Mesenchymal stem cell (in vitro differentiated cells and primary cell): ENCODE measurements at regions not wholly inside any gene's neighbourhood (a gene's known extent, or its start where the extent isn't known, plus 50 kb on each side); places are given as distances from the start of the nearest gene placed in this dataset.

Experiments
- DNase-seq: peaks from one replicate; pipeline ENCODE4 v3.0.0-alpha.2; 2013
- H2AFZ ChIP-seq: one replicate; pipeline ENCODE4 v1.6.1; 2013; ENCODE audit warnings: low read depth, mild to moderate bottlenecking, control low read depth, inconsistent platforms, low read length, moderate library complexity
- H2AK5ac ChIP-seq: 2 replicates; pipeline ENCODE4 v1.6.1; 2013; ENCODE audit warnings: low read length, moderate library complexity, mild to moderate bottlenecking, inconsistent platforms; ENCODE audit not compliant: severe bottlenecking
- H2BK120ac ChIP-seq: one replicate; pipeline ENCODE4 v1.6.1; 2013; ENCODE audit warnings: low read depth, mild to moderate bottlenecking, inconsistent platforms, low read length, moderate library complexity
- H2BK12ac ChIP-seq, 2 experiments: one replicate each; pipeline ENCODE4 v1.6.1; 2013; ENCODE audit warnings: inconsistent platforms in 2 of 2, low read length in 2 of 2, mild to moderate bottlenecking in 2 of 2, moderate library complexity in 2 of 2, control low read depth in 1 of 2
- H2BK15ac ChIP-seq: one replicate; pipeline ENCODE4 v1.6.1; 2013; ENCODE audit warnings: mild to moderate bottlenecking, low read depth, inconsistent platforms; ENCODE audit not compliant: poor library complexity, severe bottlenecking
- H2BK5ac ChIP-seq: 2 replicates; pipeline ENCODE4 v1.6.1; 2013; ENCODE audit warnings: low read depth, mild to moderate bottlenecking, low read length, control low read depth, inconsistent platforms; ENCODE audit not compliant: poor library complexity, severe bottlenecking
- H3K14ac ChIP-seq, 2 experiments: one replicate each; pipeline ENCODE4 v1.6.1; 2013; ENCODE audit warnings: inconsistent platforms in 2 of 2, low read length in 2 of 2, control low read depth in 1 of 2, mild to moderate bottlenecking in 1 of 2, moderate library complexity in 1 of 2
- H3K18ac ChIP-seq, 2 experiments: one replicate each; pipeline ENCODE4 v1.6.1; 2013; ENCODE audit warnings: inconsistent platforms in 2 of 2, low read length in 2 of 2, control low read depth in 1 of 2, low read depth in 1 of 2, mild to moderate bottlenecking in 1 of 2
- H3K23ac ChIP-seq, 2 experiments: one replicate each; pipeline ENCODE4 v1.6.1; 2013; ENCODE audit warnings: inconsistent platforms in 2 of 2, low read length in 2 of 2, mild to moderate bottlenecking in 2 of 2, moderate library complexity in 2 of 2, control low read depth in 1 of 2
- H3K27ac ChIP-seq: 2 replicates; pipeline ENCODE4 v1.5.1; 2013; ENCODE audit warnings: mild to moderate bottlenecking, moderate library complexity, low read length, control low read depth, inconsistent platforms; ENCODE audit not compliant: poor library complexity, severe bottlenecking
- H3K27me3 ChIP-seq, 2 experiments: 2 replicates each; pipeline versions ENCODE4 v1.6.1 to v1.7.0; 2013; ENCODE audit warnings: low read length in 2 of 2, mild to moderate bottlenecking in 2 of 2, moderate library complexity in 2 of 2, control low read depth in 1 of 2, inconsistent platforms in 1 of 2; ENCODE audit not compliant: control insufficient read depth in 1 of 2, insufficient read depth in 1 of 2
- H3K36me3 ChIP-seq, 2 experiments: 2 replicates each; pipeline versions ENCODE4 v1.6.1 to v1.7.0; 2013; ENCODE audit warnings: low read length in 2 of 2, control low read depth in 1 of 2, inconsistent platforms in 1 of 2, low read depth in 1 of 2, mild to moderate bottlenecking in 1 of 2; ENCODE audit not compliant: insufficient read depth in 2 of 2, control insufficient read depth in 1 of 2
- H3K4ac ChIP-seq, 2 experiments: one replicate each; pipeline ENCODE4 v1.6.1; 2013; ENCODE audit warnings: inconsistent platforms in 2 of 2, low read length in 2 of 2, mild to moderate bottlenecking in 2 of 2, moderate library complexity in 2 of 2, control low read depth in 1 of 2, low read depth in 1 of 2
- H3K4me1 ChIP-seq: 2 replicates; pipeline ENCODE4 v1.6.1; 2013; ENCODE audit warnings: low read depth, low read length, control low read depth; ENCODE audit not compliant: control insufficient read depth, insufficient read depth
- H3K4me2 ChIP-seq: 2 replicates; pipeline ENCODE4 v1.6.1; 2013; ENCODE audit warnings: low read length, mild to moderate bottlenecking, inconsistent platforms; ENCODE audit not compliant: poor library complexity, severe bottlenecking
- H3K4me3 ChIP-seq, 2 experiments: 2 replicates each; pipeline versions ENCODE4 v1.5.1 to v1.7.0; 2013; ENCODE audit warnings: low read length in 2 of 2, mild to moderate bottlenecking in 2 of 2, control low read depth in 1 of 2, low read depth in 1 of 2; ENCODE audit not compliant: insufficient read depth in 1 of 2
- H3K79me1 ChIP-seq: replicated peaks from 2 replicates; pipeline ENCODE4 v1.6.1; 2013; ENCODE audit warnings: mild to moderate bottlenecking, control low read depth, low read length, inconsistent platforms; ENCODE audit not compliant: poor library complexity, severe bottlenecking
- H3K9ac ChIP-seq: 2 replicates; pipeline ENCODE4 v1.7.0; 2013; ENCODE audit warnings: mild to moderate bottlenecking, low read length, moderate library complexity
- H3K9me3 ChIP-seq: 2 replicates; pipeline ENCODE4 v1.7.0; 2013; ENCODE audit warnings: mild to moderate bottlenecking, low read length; ENCODE audit not compliant: control insufficient read depth
- H4K8ac ChIP-seq: one replicate; pipeline ENCODE4 v1.6.1; 2013; ENCODE audit warnings: inconsistent platforms, mild to moderate bottlenecking, low read length, moderate library complexity
- H4K91ac ChIP-seq: one replicate; pipeline ENCODE4 v1.6.1; 2013; ENCODE audit warnings: mild to moderate bottlenecking, low read length, inconsistent platforms
- WGBS: methylation state at CpG from one replicate; pipeline ENCODE4 v1.1.7; 2013; ENCODE audit warnings: mixed read lengths; 5-methylcytosine and 5-hydroxymethylcytosine counted together

GRCh38 chr22:48417225-48418070 is 1410.2 kb downstream of the BRD1 start:
- Histone ChIP-seq H3K4me3 (peak overlapping the region in 1 of 2 experiments; percentile 14), H3K23ac (no peak overlapping the region), H3K27ac (no peak overlapping the region), H3K4ac (no peak overlapping the region), H2BK12ac (no peak overlapping the region), H2BK15ac (no peak overlapping the region), H2AK5ac (no peak overlapping the region), H3K79me1 (no peaks in the 10 kb centered on the region), H2BK5ac (no peak overlapping the region), H3K4me1 (no peaks in the 10 kb centered on the region), H3K14ac (no peak overlapping the region), H3K36me3 (no peaks in the 10 kb centered on the region), H3K9ac (no peak overlapping the region), H3K4me2 (no peak overlapping the region), H3K9me3 (no peaks in the 10 kb centered on the region), H2AFZ (no peak overlapping the region), H3K27me3 (peaks cover 0 to 10% of the 10 kb centered on the region in 2 experiments), H4K91ac (no peak overlapping the region), H3K18ac (no peak overlapping the region), H4K8ac (no peak overlapping the region), H2BK120ac (no peak overlapping the region)
- no peak for DNase-seq
- WGBS: 79% methylated on average over 24 of the region's 24 CpGs

GRCh38 chr22:48416396-48417224 is 1411.1 kb downstream of the BRD1 start:
- Histone ChIP-seq H2BK12ac (no peak overlapping the region), H3K36me3 (no peaks in the 10 kb centered on the region), H3K4me2 (no peak overlapping the region), H3K4me3 (peak overlapping the region in 1 of 2 experiments; percentile 14), H3K23ac (no peak overlapping the region), H3K9me3 (no peaks in the 10 kb centered on the region), H2BK15ac (no peak overlapping the region), H3K4ac (no peak overlapping the region), H3K4me1 (no peaks in the 10 kb centered on the region), H4K91ac (no peak overlapping the region), H4K8ac (no peak overlapping the region), H3K27ac (no peak overlapping the region), H3K27me3 (peaks cover 0 to 10% of the 10 kb centered on the region in 2 experiments), H3K9ac (no peak overlapping the region), H2BK5ac (no peak overlapping the region), H3K14ac (no peak overlapping the region), H2AK5ac (no peak overlapping the region), H3K79me1 (no peaks in the 10 kb centered on the region), H2BK120ac (no peak overlapping the region), H2AFZ (no peak overlapping the region), H3K18ac (no peak overlapping the region)
- no peak for DNase-seq
- 68% methylated on average over 15 of the region's 16 CpGs for WGBS

GRCh38 chr22:48415520-48415919 is 1412.2 kb downstream of the BRD1 start:
- no peaks in the 10 kb centered on the region for H3K4me1 ChIP-seq
- no peak overlapping the region for H4K8ac ChIP-seq
- H2BK120ac ChIP-seq: no peak overlapping the region
- no peak overlapping the region for H4K91ac ChIP-seq
- no peak for DNase-seq
- no peak overlapping the region for H2AFZ ChIP-seq
- 72% methylated on average over 12 of the region's 14 CpGs for WGBS
- no peak overlapping the region for H2BK15ac ChIP-seq
- H2BK5ac ChIP-seq: no peak overlapping the region
- no peak overlapping the region for H3K27ac ChIP-seq
- H3K23ac ChIP-seq: no peak overlapping the region
- no peak overlapping the region for H2AK5ac ChIP-seq
- no peak overlapping the region for H3K18ac ChIP-seq
- H3K36me3 ChIP-seq: no peaks in the 10 kb centered on the region
- no peak overlapping the region for H3K9ac ChIP-seq
- no peak overlapping the region for H3K4me2 ChIP-seq
- no peaks in the 10 kb centered on the region for H3K79me1 ChIP-seq
- no peak overlapping the region for H3K14ac ChIP-seq
- H3K27me3 ChIP-seq: peaks cover 0 to 21% of the 10 kb centered on the region in 2 experiments
- no peaks in the 10 kb centered on the region for H3K9me3 ChIP-seq
- H3K4me3 ChIP-seq: no peak overlapping the region
- H2BK12ac ChIP-seq: no peak overlapping the region
- no peak overlapping the region for H3K4ac ChIP-seq

GRCh38 chr22:48414651-48415050 is 1413.0 kb downstream of the BRD1 start:
- Histone ChIP-seq H2BK120ac (no peak overlapping the region), H4K91ac (no peak overlapping the region), H2BK15ac (no peak overlapping the region), H2BK5ac (no peak overlapping the region), H3K27ac (no peak overlapping the region), H3K4me1 (no peaks in the 10 kb centered on the region), H3K9me3 (no peaks in the 10 kb centered on the region), H4K8ac (no peak overlapping the region), H2BK12ac (no peak overlapping the region), H3K4me3 (no peak overlapping the region), H3K36me3 (no peaks in the 10 kb centered on the region), H3K9ac (no peak overlapping the region), H3K18ac (no peak overlapping the region), H3K4me2 (no peak overlapping the region), H3K79me1 (no peaks in the 10 kb centered on the region), H3K14ac (no peak overlapping the region), H3K23ac (no peak overlapping the region), H3K27me3 (peaks cover 0 to 22% of the 10 kb centered on the region in 2 experiments), H2AK5ac (no peak overlapping the region), H3K4ac (no peak overlapping the region), H2AFZ (no peak overlapping the region)
- DNase-seq: no peak
- 79% methylated on average over 3 of the region's 3 CpGs for WGBS
